Esophagus squamous epithelium (tissue), 4 donors: ENCODE measurements at regions not wholly inside any gene's neighbourhood (a gene's known extent, or its start where the extent isn't known, plus 50 kb on each side); places are given as distances from the start of the nearest gene placed in this dataset.

Experiments used
- CTCF ChIP-seq, 6 experiments: fragments of 450-650 bp in 4 of 6; fragments of 200-600 bp in 2 of 6; sonication (generic) in 2 of 6; IDR thresholded peaks; one replicate each; pipeline ENCODE4 v1.5.1; 2016 to 2019; ENCODE audit warnings: antibody characterized with exemption in 6 of 6, mild to moderate bottlenecking in 4 of 6, moderate library complexity in 4 of 6
- POLR2A ChIP-seq, 4 donors: fragments of 450-650 bp; IDR thresholded peaks; one replicate each; pipeline ENCODE4 v1.6.1; 2017; ENCODE audit warnings: antibody characterized with exemption in 4 of 4, mild to moderate bottlenecking in 4 of 4, moderate library complexity in 3 of 4

- TF ChIP-seq CTCF (IDR thresholded peaks at IDR 0.05), result no peak
- no peak for TF ChIP-seq POLR2A (IDR thresholded peaks at IDR 0.05)
Observed at GRCh38 chr3:71838406-71838805, 53.5 kb upstream of the PROK2 start.
